PC-3 (cell line): ENCODE measurements at regions not wholly inside any gene's neighbourhood (a gene's known extent, or its start where the extent isn't known, plus 50 kb on each side); places are given as distances from the start of the nearest gene placed in this dataset.

Experiments used
- ATAC-seq: fragments of 200-7000 bp; cut with Tn5 transposase; 2 replicates; pipeline ENCODE4 v1.9.1; 2020; ENCODE audit warnings: mild to moderate bottlenecking, moderate library complexity
- BruUV-seq: library from RNA; stranded (reverse); fragments of 400-500 nt; replicated peaks from 2 replicates; lab custom pipeline; 2021; lab: Mats Ljungman, UMichigan
- CTCF ChIA-PET: fragments of 300-600 bp; sonication (Branson Sonifier 250); formaldehyde crosslinking; loops from one replicate; lab custom pipeline; 2022; ENCODE audit warnings: antibody characterized with exemption; lab: Charles Lee
- POLR2A ChIA-PET: fragments of 300-600 bp; sonication (Branson Sonifier 250); formaldehyde crosslinking; loops from one replicate; lab custom pipeline; 2022; ENCODE audit warnings: antibody characterized with exemption; ENCODE audit not compliant: unreplicated experiment; lab: Charles Lee
- DNase-seq: peaks from one replicate; pipeline ENCODE4 v3.0.0-alpha.2; 2015
- H2AFZ ChIP-seq: fragments of 300-600 bp; sonication (generic); 2 replicates; pipeline ENCODE4 v1.6.0; 2016; ENCODE audit warnings: antibody characterized with exemption, low read length
- H3F3A ChIP-seq: fragments of 300-600 bp; sonication (generic); one replicate; pipeline ENCODE4 v1.6.0; 2017; ENCODE audit warnings: antibody characterized with exemption, low read length, control low read depth, mild to moderate bottlenecking; ENCODE audit not compliant: unreplicated experiment
- H3K27ac ChIP-seq: fragments of 300-600 bp; sonication (generic); 2 replicates; pipeline ENCODE4 v1.5.1; 2016; ENCODE audit warnings: mild to moderate bottlenecking, low read length
- H3K27me3 ChIP-seq: fragments of 300-600 bp; sonication (generic); 2 replicates; pipeline ENCODE4 v1.6.1; 2016; ENCODE audit warnings: low read length, mixed read lengths
- H3K36me3 ChIP-seq: fragments of 300-600 bp; sonication (generic); 2 replicates; pipeline ENCODE4 v1.6.1; 2016; ENCODE audit warnings: low read depth, mixed run types, low read length, mixed read lengths
- H3K4me1 ChIP-seq: fragments of 300-600 bp; sonication (generic); 2 replicates; pipeline ENCODE4 v1.5.1; 2016; ENCODE audit warnings: low read length; ENCODE audit not compliant: insufficient read depth
- H3K4me2 ChIP-seq: fragments of 300-600 bp; sonication (generic); 2 replicates; pipeline ENCODE4 v1.6.0; 2016; ENCODE audit warnings: low read length
- H3K4me3 ChIP-seq: fragments of 300-600 bp; sonication (generic); 2 replicates; pipeline ENCODE4 v1.5.1; 2016; ENCODE audit warnings: mild to moderate bottlenecking, low read length, mixed read lengths
- H3K79me2 ChIP-seq: fragments of 300-600 bp; sonication (generic); 2 replicates; pipeline ENCODE4 v1.6.1; 2017; ENCODE audit warnings: low read length, mixed read lengths
- H3K9ac ChIP-seq: fragments of 300-600 bp; sonication (generic); 2 replicates; pipeline ENCODE4 v1.6.0; 2016; ENCODE audit warnings: mild to moderate bottlenecking, low read length
- H3K9me2 ChIP-seq: fragments of 300-600 bp; sonication (generic); replicated peaks from 2 replicates; pipeline ENCODE4 v1.6.1; 2016; ENCODE audit warnings: mixed run types, low read length, mixed read lengths
- H3K9me3 ChIP-seq: fragments of 300-600 bp; sonication (generic); 2 replicates; pipeline ENCODE4 v1.6.1; 2016; ENCODE audit warnings: low read length, mixed read lengths
- H4K20me1 ChIP-seq: fragments of 300-600 bp; sonication (generic); 2 replicates; pipeline ENCODE4 v1.6.1; 2016; ENCODE audit warnings: low read length, mixed read lengths
- EZH2 ChIP-seq: fragments of 300-600 bp; sonication (generic); IDR thresholded peaks from one replicate; pipeline ENCODE4 v1.6.1; 2017; ENCODE audit warnings: antibody characterized with exemption, mild to moderate bottlenecking, low read length; ENCODE audit not compliant: unreplicated experiment
- EZH2phosphoT487 ChIP-seq: fragments of 300-600 bp; sonication (generic); IDR thresholded peaks from 2 replicates; pipeline ENCODE4 v1.6.1; 2018; ENCODE audit warnings: mild to moderate bottlenecking, antibody characterized with exemption, low read length, borderline replicate concordance
- intact Hi-C: fragments of 100-400 bp; cut with micrococcal nuclease; formaldehyde crosslinking; loops from 2 replicates; pipeline ENCODE4 v1.9.0; 2023
- TF ChIP-seq, protein P1 (sequence below): fragments of 300-600 bp; sonication (generic); conservative IDR thresholded peaks from 2 replicates; pipeline ENCODE4 v1.5.1; 2017; ENCODE audit warnings: antibody characterized with exemption, low read depth, mild to moderate bottlenecking, low read length

- DNase-seq (no peak), ATAC-seq (no peak)
- Histone ChIP-seq H3K79me2 (no peaks in the 10 kb centered on the region), H3K36me3 (no peaks in the 10 kb centered on the region), H3K4me1 (no peaks in the 10 kb centered on the region), H3K27ac (no peak overlapping the region), H3K9me2 (no peaks in the 10 kb centered on the region), H4K20me1 (no peaks in the 10 kb centered on the region), H3K27me3 (no peaks in the 10 kb centered on the region), H3F3A (no peaks in the 10 kb centered on the region), H3K4me2 (no peak overlapping the region), H2AFZ (no peak overlapping the region), H3K4me3 (no peak overlapping the region), H3K9ac (no peak overlapping the region), H3K9me3 (no peaks in the 10 kb centered on the region)
- no TSS peak for BruUV-seq
- TF ChIP-seq EZH2: no peak
- TF ChIP-seq, protein P1, sequence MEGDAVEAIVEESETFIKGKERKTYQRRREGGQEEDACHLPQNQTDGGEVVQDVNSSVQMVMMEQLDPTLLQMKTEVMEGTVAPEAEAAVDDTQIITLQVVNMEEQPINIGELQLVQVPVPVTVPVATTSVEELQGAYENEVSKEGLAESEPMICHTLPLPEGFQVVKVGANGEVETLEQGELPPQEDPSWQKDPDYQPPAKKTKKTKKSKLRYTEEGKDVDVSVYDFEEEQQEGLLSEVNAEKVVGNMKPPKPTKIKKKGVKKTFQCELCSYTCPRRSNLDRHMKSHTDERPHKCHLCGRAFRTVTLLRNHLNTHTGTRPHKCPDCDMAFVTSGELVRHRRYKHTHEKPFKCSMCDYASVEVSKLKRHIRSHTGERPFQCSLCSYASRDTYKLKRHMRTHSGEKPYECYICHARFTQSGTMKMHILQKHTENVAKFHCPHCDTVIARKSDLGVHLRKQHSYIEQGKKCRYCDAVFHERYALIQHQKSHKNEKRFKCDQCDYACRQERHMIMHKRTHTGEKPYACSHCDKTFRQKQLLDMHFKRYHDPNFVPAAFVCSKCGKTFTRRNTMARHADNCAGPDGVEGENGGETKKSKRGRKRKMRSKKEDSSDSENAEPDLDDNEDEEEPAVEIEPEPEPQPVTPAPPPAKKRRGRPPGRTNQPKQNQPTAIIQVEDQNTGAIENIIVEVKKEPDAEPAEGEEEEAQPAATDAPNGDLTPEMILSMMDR: no peak
- no peak for TF ChIP-seq EZH2phosphoT487
- ChIA-PET CTCF (no interaction called here), POLR2A (no interaction called here)
- intact Hi-C loops: no loop called here
Observed at GRCh38 chr11:130715877-130716220, 200.4 kb downstream of the SNX19 start.

DNA sequence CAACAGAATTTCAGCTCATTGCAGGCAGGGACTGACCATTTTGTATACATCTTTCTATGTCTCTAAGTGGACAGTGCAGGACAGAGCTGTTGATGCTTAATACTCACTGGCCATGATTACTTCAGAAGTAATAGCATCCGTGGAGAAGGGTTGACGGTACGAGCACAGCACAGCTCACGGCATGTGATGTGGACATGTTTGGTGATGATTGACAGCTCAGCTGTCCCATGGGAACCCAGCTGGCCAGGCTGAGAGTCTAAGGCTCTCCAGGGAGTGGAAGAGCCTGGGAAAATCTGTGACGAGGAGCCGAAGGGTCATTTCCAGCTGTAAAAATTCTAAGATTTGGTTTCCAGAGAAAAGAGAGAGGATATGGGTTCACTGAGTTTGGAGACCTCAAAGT lies 198.2 kb downstream of the SNX19 start:
- H3K27ac ChIP-seq: no peak overlapping the region
- no peak overlapping the region for H3K4me2 ChIP-seq
- H3K36me3 ChIP-seq: no peaks in the 10 kb centered on the region
- no peaks in the 10 kb centered on the region for H3F3A ChIP-seq
- H3K4me3 ChIP-seq: no peak overlapping the region
- no TSS peak for BruUV-seq
- no peak overlapping the region for H3K9ac ChIP-seq
- peaks cover 4% of the 10 kb centered on the region; the same call in 1 of the 2 replicates for H3K4me1 ChIP-seq
- H3K9me3 ChIP-seq: no peaks in the 10 kb centered on the region
- no peaks in the 10 kb centered on the region for H3K9me2 ChIP-seq
- no peaks in the 10 kb centered on the region for H4K20me1 ChIP-seq
- ATAC-seq (no peak), DNase-seq (no peak)
- no peaks in the 10 kb centered on the region for H3K79me2 ChIP-seq
- no peak for TF ChIP-seq EZH2
- no peak for TF ChIP-seq EZH2phosphoT487
- TF ChIP-seq, protein P1: no peak
- ChIA-PET POLR2A (no interaction called here), CTCF (no interaction called here)
- no peaks in the 10 kb centered on the region for H3K27me3 ChIP-seq
- intact Hi-C loops: no loop called here
- no peak overlapping the region for H2AFZ ChIP-seq

GRCh38 chr11:130719220-130719915 lies 196.9 kb downstream of the SNX19 start:
- POLR2A ChIA-PET: no interaction called here

More at GRCh38 chr11:130719220-130719915, 196.9 kb downstream of the SNX19 start:
- Histone ChIP-seq H2AFZ (no peak overlapping the region), H3K27ac (no peak overlapping the region), H3K27me3 (no peaks in the 10 kb centered on the region), H3K4me2 (no peak overlapping the region), H3K79me2 (no peaks in the 10 kb centered on the region), H3K9ac (no peak overlapping the region), H3K9me2 (no peaks in the 10 kb centered on the region), H3K4me3 (no peak overlapping the region), H3K4me1 (peaks cover 4% of the 10 kb centered on the region; the same call in 1 of the 2 replicates), H3K36me3 (no peaks in the 10 kb centered on the region), H4K20me1 (no peaks in the 10 kb centered on the region), H3K9me3 (no peaks in the 10 kb centered on the region), H3F3A (no peaks in the 10 kb centered on the region)
- intact Hi-C loops: no loop called here
- TF ChIP-seq EZH2phosphoT487 (no peak), EZH2 (no peak)
- TF ChIP-seq, protein P1: no peak
- no TSS peak for BruUV-seq
- ATAC-seq (no peak), DNase-seq (no peak)
- CTCF ChIA-PET: no interaction called here
